SU-DHL-6 (cell line): ENCODE measurements at regions not wholly inside any gene's neighbourhood (a gene's known extent, or its start where the extent isn't known, plus 50 kb on each side); places are given as distances from the start of the nearest gene placed in this dataset.

Experiments used
- EZH2phosphoT487 ChIP-seq: fragments of 200-600 bp; sonication (generic), shearing (Covaris generic); conservative IDR thresholded peaks from 2 replicates; pipeline ENCODE4 v1.6.1; 2018; ENCODE audit warnings: mild to moderate bottlenecking, antibody characterized with exemption, low read length, moderate library complexity, mixed read lengths
- TF ChIP-seq, protein P1 (sequence below): fragments of 200-600 bp; sonication (generic); IDR thresholded peaks from one replicate; pipeline ENCODE4 v1.5.1; 2017; ENCODE audit warnings: antibody characterized with exemption, mild to moderate bottlenecking, low read length, moderate library complexity; ENCODE audit not compliant: insufficient read depth, poor library complexity, severe bottlenecking

DNA sequence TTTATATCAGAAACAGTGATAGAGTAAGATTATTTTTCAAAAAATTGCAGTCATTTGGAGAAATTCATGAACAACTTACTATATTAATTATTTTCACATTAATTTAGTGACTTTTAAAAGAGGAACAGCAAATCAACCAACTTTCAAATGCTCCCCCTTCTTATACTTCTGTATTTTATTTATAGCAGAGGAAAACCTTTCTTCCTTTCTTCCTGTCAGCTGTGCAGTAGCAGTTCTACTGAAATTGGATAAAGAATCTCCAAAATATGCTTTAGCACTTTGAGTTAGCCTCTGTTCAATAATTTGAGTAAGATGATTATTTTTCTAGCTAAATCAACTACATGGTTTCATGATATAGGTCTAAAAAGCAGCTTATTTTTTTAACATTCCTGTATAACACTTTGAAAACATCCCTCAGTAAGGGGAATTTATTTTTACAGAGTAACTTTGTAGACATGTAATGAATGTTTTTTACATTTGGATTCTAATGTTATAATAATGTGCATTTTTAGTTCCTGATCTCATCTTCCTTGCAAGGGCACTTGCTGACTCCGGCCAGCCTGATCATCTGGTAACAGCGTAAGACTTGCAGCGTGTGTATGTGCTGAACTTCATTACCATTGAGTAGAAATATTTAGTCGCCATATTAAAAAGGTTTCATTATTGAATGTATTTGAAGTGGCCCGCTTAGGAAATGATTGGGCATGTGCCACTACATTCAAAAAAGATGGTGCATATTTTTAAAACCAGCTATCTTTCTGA is 158.3 kb upstream of the HDAC9 start:
- TF ChIP-seq, protein P1, sequence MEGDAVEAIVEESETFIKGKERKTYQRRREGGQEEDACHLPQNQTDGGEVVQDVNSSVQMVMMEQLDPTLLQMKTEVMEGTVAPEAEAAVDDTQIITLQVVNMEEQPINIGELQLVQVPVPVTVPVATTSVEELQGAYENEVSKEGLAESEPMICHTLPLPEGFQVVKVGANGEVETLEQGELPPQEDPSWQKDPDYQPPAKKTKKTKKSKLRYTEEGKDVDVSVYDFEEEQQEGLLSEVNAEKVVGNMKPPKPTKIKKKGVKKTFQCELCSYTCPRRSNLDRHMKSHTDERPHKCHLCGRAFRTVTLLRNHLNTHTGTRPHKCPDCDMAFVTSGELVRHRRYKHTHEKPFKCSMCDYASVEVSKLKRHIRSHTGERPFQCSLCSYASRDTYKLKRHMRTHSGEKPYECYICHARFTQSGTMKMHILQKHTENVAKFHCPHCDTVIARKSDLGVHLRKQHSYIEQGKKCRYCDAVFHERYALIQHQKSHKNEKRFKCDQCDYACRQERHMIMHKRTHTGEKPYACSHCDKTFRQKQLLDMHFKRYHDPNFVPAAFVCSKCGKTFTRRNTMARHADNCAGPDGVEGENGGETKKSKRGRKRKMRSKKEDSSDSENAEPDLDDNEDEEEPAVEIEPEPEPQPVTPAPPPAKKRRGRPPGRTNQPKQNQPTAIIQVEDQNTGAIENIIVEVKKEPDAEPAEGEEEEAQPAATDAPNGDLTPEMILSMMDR = no peak
- no peak for TF ChIP-seq EZH2phosphoT487
